SJSA1 (cell line): ENCODE measurements at regions not wholly inside any gene's neighbourhood (a gene's known extent, or its start where the extent isn't known, plus 50 kb on each side); places are given as distances from the start of the nearest gene placed in this dataset.
"Not testable (repeated sequence)": the region's sequence is repeated elsewhere in the genome, so short reads cannot be mapped to it uniquely, and the experiment has no call there.

Experiments used
- DNase-seq, 2 experiments: peaks; one replicate each; pipeline ENCODE4 v3.0.0-alpha.2; 2015 to 2020; ENCODE audit warnings: low spot score in 2 of 2, low read depth in 1 of 2
- H3K27ac ChIP-seq: fragments of 250-450 bp; sonication (Bioruptor Pico); 2 replicates; pipeline ENCODE4 v1.5.1; 2020; ENCODE audit warnings: mild to moderate bottlenecking, moderate library complexity
- H3K27me3 ChIP-seq: fragments of 250-450 bp; sonication (Bioruptor Pico); replicated peaks from 2 replicates; pipeline ENCODE4 v1.5.1; 2020; ENCODE audit warnings: mild to moderate bottlenecking, moderate library complexity
- H3K36me3 ChIP-seq: fragments of 250-450 bp; sonication (Bioruptor Pico); 2 replicates; pipeline ENCODE4 v1.5.1; 2020; ENCODE audit warnings: mild to moderate bottlenecking
- H3K4me1 ChIP-seq: fragments of 250-450 bp; sonication (Bioruptor Pico); replicated peaks from 2 replicates; pipeline ENCODE4 v1.6.1; 2021; ENCODE audit warnings: mild to moderate bottlenecking
- H3K4me3 ChIP-seq: fragments of 250-450 bp; sonication (Bioruptor Pico); 2 replicates; pipeline ENCODE4 v1.5.1; 2020; ENCODE audit warnings: mild to moderate bottlenecking
- H3K9me3 ChIP-seq: fragments of 250-450 bp; sonication (Bioruptor Pico); replicated peaks from 2 replicates; pipeline ENCODE4 v1.5.1; 2020; ENCODE audit warnings: mild to moderate bottlenecking

DNA sequence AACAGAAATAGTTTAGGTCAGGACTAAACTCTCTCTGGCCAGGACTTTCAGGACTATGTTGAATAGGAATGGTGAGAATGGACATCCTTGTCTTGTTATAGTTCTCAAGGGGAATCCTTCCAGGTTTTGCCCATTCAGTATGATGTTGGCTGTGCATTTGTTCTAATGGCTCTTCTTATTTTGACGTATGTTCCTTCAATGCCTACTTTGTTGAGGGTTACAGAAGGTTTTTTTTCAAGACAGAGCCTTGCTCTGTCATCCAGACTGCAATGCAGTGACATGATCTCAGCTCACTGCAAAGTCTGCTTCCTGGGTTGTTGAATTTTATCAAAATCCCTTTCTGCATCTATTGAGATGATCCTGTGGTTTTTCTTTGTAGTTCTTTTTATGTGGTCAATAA lies 79.5 kb upstream of the NID2 start:
- no peak for DNase-seq
- no peaks in the 10 kb centered on the region; the same call in 1 of the 2 replicates for H3K27me3 ChIP-seq
- H3K4me3 ChIP-seq: no peak overlapping the region
- no peak overlapping the region for H3K27ac ChIP-seq
- H3K36me3 ChIP-seq: no peaks in the 10 kb centered on the region
- H3K9me3 ChIP-seq: no peaks in the 10 kb centered on the region
- no peaks in the 10 kb centered on the region for H3K4me1 ChIP-seq

- Histone ChIP-seq H3K9me3 (no peaks in the 10 kb centered on the region), H3K27me3 (no peaks in the 10 kb centered on the region; the same call in 1 of the 2 replicates), H3K36me3 (no peaks in the 10 kb centered on the region), H3K4me3 (no peak overlapping the region), H3K4me1 (no peaks in the 10 kb centered on the region), H3K27ac (no peak overlapping the region)
- DNase-seq: no peak
Observed at GRCh38 chr14:52146504-52146903, 77.6 kb upstream of the NID2 start.

GRCh38 chr14:52144099-52144498 lies 75.2 kb upstream of the NID2 start:
- H3K27me3 ChIP-seq, H3K27ac ChIP-seq, DNase-seq, H3K4me1 ChIP-seq, H3K36me3 ChIP-seq, H3K9me3 ChIP-seq, H3K4me3 ChIP-seq: not testable (repeated sequence)

DNA sequence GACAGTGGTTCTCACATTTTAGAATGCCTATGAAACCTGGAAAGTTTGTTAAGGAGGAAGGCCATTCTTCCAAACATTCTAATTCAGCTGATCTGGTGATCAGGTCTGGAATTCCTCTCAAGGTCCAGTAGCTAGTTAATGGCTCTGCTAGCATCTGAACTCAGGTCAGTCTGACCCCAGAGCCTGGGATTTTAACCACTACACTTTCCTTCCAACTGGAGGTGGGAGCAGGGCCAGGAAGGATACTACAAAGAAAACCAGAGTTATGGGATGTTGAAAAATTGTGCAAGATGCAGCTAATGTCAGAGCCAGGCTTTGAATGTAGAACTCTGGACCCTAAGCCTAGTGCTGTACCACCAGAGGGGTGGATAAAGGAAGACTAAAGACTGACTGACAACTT lies 73.6 kb upstream of the NID2 start:
- H3K9me3 ChIP-seq: no peaks in the 10 kb centered on the region
- DNase-seq: no peak
- no peaks in the 10 kb centered on the region for H3K36me3 ChIP-seq

DNA sequence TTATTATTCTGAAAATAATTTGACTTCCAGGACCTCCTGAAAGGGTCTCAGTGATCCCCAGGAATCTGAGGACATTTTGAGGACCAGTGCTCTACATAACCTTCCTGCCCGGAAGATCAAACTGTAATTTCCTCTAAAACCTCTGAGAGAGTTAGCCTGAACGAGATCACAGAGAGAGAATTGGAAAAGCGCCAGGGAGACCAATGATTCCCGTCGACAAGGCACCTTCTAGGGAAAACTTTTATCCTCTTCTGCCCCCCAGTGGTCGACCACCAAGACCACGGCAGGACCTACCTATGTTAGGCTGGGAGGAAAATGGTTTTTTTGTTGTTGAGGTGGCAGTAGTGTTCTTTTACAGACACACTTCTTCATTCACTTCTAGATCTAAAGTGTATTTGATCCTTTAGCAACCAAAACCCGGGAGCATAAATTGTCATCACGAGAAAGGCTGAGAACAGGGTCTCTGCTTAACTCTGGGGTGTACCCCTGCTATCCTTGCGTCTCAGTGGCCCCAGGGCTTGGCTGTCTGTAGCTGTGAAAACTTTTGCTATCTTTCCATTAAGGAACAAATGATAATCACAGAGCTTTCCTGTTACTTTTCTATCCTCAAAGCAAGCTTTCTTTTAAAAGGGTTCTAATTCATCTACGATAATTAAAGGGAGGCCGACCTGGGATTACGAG lies 62.9 kb upstream of the NID2 start:
- Histone ChIP-seq H3K36me3 (no peaks in the 10 kb centered on the region), H3K27ac (no peak overlapping the region), H3K4me3 (no peak overlapping the region), H3K27me3 (no peaks in the 10 kb centered on the region; the same call in 1 of the 2 replicates), H3K9me3 (0 out of 2 replicates have a peak, but pooled peaks cover 4% of the 10 kb centered on the region), H3K4me1 (peaks cover 9% of the 10 kb centered on the region)
- DNase-seq: peak; percentile 75 to 90

More for the DNA sequence above, 73.6 kb upstream of the NID2 start:
- Histone ChIP-seq H3K27me3 (no peaks in the 10 kb centered on the region; the same call in 1 of the 2 replicates), H3K4me3 (no peak overlapping the region), H3K4me1 (no peaks in the 10 kb centered on the region), H3K27ac (no peak overlapping the region)

DNA sequence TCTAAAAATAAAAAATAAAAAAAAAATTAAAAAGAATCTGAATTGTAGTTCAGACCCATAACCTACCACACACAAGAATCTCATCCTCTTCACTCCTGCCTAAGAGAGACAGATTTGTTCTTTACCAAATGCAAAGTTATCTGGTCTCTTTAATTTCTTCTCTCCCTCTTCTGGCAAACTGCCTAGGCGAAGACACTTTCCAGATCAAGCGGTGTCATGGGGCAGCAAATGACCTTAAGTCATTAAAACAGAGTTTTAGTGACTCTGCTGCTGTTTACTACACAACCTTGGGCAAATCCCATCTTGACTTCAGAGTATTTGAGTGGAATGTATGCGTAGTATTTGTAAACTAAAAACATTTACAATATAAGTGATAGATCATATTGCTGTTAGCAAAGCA lies 60.9 kb upstream of the NID2 start:
- H3K27ac ChIP-seq: no peak overlapping the region
- H3K4me1 ChIP-seq: peaks cover 19% of the 10 kb centered on the region
- H3K4me3 ChIP-seq: no peak overlapping the region
- H3K9me3 ChIP-seq: no peaks in the 10 kb centered on the region
- H3K27me3 ChIP-seq: no peaks in the 10 kb centered on the region
- DNase-seq: no peak
- no peaks in the 10 kb centered on the region for H3K36me3 ChIP-seq

DNA sequence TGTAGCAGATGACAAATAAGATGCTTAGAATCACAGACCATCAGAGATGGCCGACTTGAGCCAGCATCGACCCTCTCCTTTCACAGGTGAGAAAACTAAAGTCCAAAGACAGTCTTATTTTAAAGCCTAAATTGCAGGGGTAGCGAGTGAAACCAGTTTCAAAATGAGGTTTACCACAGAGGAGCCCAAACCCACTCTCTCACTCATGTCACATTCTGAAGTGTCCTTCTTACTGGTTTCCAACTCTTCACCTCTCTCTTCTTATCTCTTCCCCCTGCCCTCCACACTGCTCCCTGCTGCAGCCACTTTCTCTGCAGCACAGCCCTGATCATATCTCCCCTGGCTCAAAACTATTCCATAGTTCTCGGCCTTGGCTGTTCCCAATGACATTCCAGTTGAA lies 57.0 kb upstream of the NID2 start:
- Histone ChIP-seq H3K27ac (peak overlapping the region; percentile 32), H3K27me3 (no peaks in the 10 kb centered on the region), H3K9me3 (no peaks in the 10 kb centered on the region), H3K36me3 (no peaks in the 10 kb centered on the region), H3K4me3 (no peak overlapping the region), H3K4me1 (peaks cover 16% of the 10 kb centered on the region)
- no peak for DNase-seq

DNA sequence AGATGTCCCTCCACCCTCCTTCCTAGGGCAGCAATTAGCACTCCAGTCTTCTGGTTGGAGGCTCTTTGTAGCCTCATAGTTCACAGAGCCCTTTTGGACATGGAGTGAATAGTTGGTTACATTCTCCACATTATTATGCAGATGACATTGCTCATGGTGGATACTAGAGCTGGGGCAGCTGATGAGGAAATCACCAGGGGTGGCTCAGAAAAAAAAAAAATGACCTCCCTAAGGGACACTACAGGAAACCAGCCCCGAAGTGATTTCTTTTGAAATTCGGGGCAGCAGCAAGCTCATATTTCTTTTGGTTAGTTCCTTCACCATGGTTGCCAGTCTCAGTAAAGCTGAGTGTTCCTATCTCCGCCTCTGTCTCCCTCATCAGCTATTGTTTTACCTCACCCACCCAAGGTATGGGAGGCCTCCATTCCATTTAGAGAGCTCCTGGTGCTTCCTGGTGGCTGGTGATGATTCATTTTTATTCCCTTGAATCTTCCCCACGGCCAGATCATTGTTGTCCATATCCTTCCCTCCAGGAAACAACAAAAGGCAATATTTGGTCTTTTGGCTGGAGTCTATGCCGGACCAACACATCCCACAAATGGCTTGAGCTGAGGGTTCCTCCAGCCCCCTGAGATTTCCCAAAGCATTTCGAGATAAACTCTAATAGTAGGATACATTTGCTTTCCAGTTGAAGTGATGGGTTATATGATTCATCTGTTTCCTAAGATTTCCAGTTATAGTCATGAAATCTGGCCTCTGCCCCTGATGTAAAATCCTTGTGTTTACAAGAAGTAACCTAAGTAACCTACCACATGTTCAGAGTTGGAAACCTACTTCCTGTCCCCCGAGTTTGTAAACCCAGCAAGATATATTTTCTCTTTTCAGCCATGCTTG lies 56.2 kb upstream of the NID2 start:
- Histone ChIP-seq H3K4me1 (peaks cover 16% of the 10 kb centered on the region), H3K4me3 (no peak overlapping the region), H3K36me3 (no peaks in the 10 kb centered on the region), H3K27me3 (no peaks in the 10 kb centered on the region), H3K9me3 (no peaks in the 10 kb centered on the region), H3K27ac (peak overlapping the region; percentile 32)
- peak in 1 of 2 experiments; percentile 44 for DNase-seq

GRCh38 chr14:52122163-52122562 lies 53.3 kb upstream of the NID2 start:
- not testable (repeated sequence) for H3K36me3 ChIP-seq, DNase-seq, H3K9me3 ChIP-seq, H3K4me3 ChIP-seq, H3K27ac ChIP-seq, H3K27me3 ChIP-seq
- H3K4me1 ChIP-seq: peaks cover 13% of the 10 kb centered on the region

DNA sequence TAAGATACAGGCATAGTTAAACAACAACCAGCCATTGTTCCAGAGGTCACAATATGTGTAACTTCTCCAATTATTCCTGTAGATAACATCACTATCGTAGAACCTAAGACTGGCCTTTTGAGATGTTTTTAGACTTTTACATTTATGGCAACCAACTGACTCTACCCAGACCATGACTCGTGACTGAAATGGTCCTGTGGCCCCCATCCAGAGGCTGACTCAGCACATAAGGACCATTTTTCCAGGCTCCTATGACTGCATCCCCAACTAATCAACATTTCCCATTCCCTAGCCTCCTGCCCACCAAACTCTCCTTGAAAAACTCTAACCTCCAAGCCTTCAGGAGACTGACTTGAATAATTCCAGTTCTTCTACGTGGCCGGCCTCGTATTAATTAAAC lies 52.6 kb upstream of the NID2 start:
- Histone ChIP-seq H3K4me3 (no peak overlapping the region), H3K36me3 (no peaks in the 10 kb centered on the region), H3K9me3 (no peaks in the 10 kb centered on the region), H3K27ac (no peak overlapping the region), H3K4me1 (peaks cover 13% of the 10 kb centered on the region), H3K27me3 (no peaks in the 10 kb centered on the region)
- DNase-seq: no peak

DNA sequence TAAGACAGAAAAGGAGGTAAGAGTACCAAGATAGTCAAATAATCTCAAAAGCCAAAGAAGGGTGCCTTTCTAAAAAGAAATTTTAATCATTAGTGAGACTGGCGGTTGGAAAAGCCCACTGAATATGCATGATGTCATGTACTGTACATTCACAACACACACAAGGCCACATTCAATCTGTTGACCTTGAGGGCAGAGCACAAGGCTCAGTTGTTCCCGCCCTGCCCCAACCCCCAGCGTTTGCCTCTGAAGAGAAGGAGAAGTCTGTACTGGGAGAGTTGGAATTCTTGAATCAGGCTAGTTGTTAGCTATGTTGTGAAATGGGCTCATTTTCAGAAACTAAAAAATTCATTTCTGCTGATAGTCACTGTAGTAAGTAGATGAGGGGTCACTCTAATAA lies 50.2 kb upstream of the NID2 start:
- no peaks in the 10 kb centered on the region for H3K36me3 ChIP-seq
- H3K4me3 ChIP-seq: no peak overlapping the region
- no peaks in the 10 kb centered on the region for H3K4me1 ChIP-seq
- H3K27ac ChIP-seq: no peak overlapping the region
- no peak for DNase-seq
- H3K9me3 ChIP-seq: no peaks in the 10 kb centered on the region
- no peaks in the 10 kb centered on the region for H3K27me3 ChIP-seq
